ENCODE measurements at regions not wholly inside any gene's neighbourhood (a gene's known extent, or its start where the extent isn't known, plus 50 kb on each side); places are given as distances from the start of the nearest gene placed in this dataset.

- no peaks in the 10 kb centered on the region for H3K9me3 ChIP-seq (ENCODE audit: low read depth, low read length, poor library complexity, severe bottlenecking)
Observed at GRCh38 chr12:82055391-82055790, 296.2 kb upstream of the PPFIA2 start.

GRCh38 chr12:82054566-82054965 lies 295.4 kb upstream of the PPFIA2 start:
- H3K36me3 ChIP-seq (ENCODE audit: insufficient read depth, low read length, poor library complexity, severe bottlenecking), result no peaks in the 10 kb centered on the region
- no peaks in the 10 kb centered on the region for H3K27me3 ChIP-seq (replicated peaks; ENCODE audit: insufficient read depth, low read depth, low read length, poor library complexity)
- TF ChIP-seq CTCF (conservative IDR thresholded peaks at IDR 0.05; ENCODE audit: low read depth, low read length), result no peak
- TF ChIP-seq EZH2 (IDR thresholded peaks at IDR 0.05; ENCODE audit: borderline replicate concordance, low read depth, low read length, poor library complexity, severe bottlenecking), result no peak
- CTCF ChIA-PET, result no interaction called here
- H3K4me3 ChIP-seq (ENCODE audit: low read depth, low read length, poor library complexity, severe bottlenecking), result no peak overlapping the region
- no TSS peak for BruUV-seq (replicated peaks)
- no peaks in the 10 kb centered on the region for H3K4me1 ChIP-seq (ENCODE audit: insufficient read depth, low read length, poor library complexity, severe bottlenecking)
- intact Hi-C loops (cut with micrococcal nuclease; ENCODE audit: unreplicated experiment), result no loop called here
- POLR2A ChIA-PET (ENCODE audit: low non-redundant PET), result no interaction called here
- no peak for DNase-seq (ENCODE audit: low spot score)
- H3K9me3 ChIP-seq (ENCODE audit: low read depth, low read length, poor library complexity, severe bottlenecking), result no peaks in the 10 kb centered on the region
- H3K27ac ChIP-seq (ENCODE audit: low read depth, low read length, poor library complexity, severe bottlenecking), result no peak overlapping the region

More at GRCh38 chr12:82055391-82055790, 296.2 kb upstream of the PPFIA2 start:
- Histone ChIP-seq H3K4me3 (ENCODE audit: low read depth, low read length, poor library complexity, severe bottlenecking) (no peak overlapping the region), H3K27ac (ENCODE audit: low read depth, low read length, poor library complexity, severe bottlenecking) (no peak overlapping the region), H3K4me1 (ENCODE audit: insufficient read depth, low read length, poor library complexity, severe bottlenecking) (no peaks in the 10 kb centered on the region), H3K36me3 (ENCODE audit: insufficient read depth, low read length, poor library complexity, severe bottlenecking) (no peaks in the 10 kb centered on the region), H3K27me3 (replicated peaks; ENCODE audit: insufficient read depth, low read depth, low read length, poor library complexity) (no peaks in the 10 kb centered on the region)
- intact Hi-C loops (cut with micrococcal nuclease; ENCODE audit: unreplicated experiment), result no loop called here
- TF ChIP-seq CTCF (conservative IDR thresholded peaks at IDR 0.05; ENCODE audit: low read depth, low read length), result no peak
- TF ChIP-seq EZH2 (IDR thresholded peaks at IDR 0.05; ENCODE audit: borderline replicate concordance, low read depth, low read length, poor library complexity, severe bottlenecking), result no peak
- no TSS peak for BruUV-seq (replicated peaks)
- POLR2A ChIA-PET (ENCODE audit: low non-redundant PET), result no interaction called here
- CTCF ChIA-PET, result no interaction called here
- no peak for DNase-seq (ENCODE audit: low spot score)

- ChIA-PET CTCF (no interaction called here), POLR2A (ENCODE audit: low non-redundant PET) (no interaction called here)
- Histone ChIP-seq H3K36me3 (ENCODE audit: insufficient read depth, low read length, poor library complexity, severe bottlenecking) (no peaks in the 10 kb centered on the region), H3K9me3 (ENCODE audit: low read depth, low read length, poor library complexity, severe bottlenecking) (no peaks in the 10 kb centered on the region), H3K27ac (ENCODE audit: low read depth, low read length, poor library complexity, severe bottlenecking) (no peak overlapping the region), H3K4me1 (ENCODE audit: insufficient read depth, low read length, poor library complexity, severe bottlenecking) (no peaks in the 10 kb centered on the region), H3K27me3 (replicated peaks; ENCODE audit: insufficient read depth, low read depth, low read length, poor library complexity) (no peaks in the 10 kb centered on the region), H3K4me3 (ENCODE audit: low read depth, low read length, poor library complexity, severe bottlenecking) (no peak overlapping the region)
- peak; percentile 18 for DNase-seq (ENCODE audit: low spot score)
- BruUV-seq (replicated peaks), result no TSS peak
- intact Hi-C loops (cut with micrococcal nuclease; ENCODE audit: unreplicated experiment), result no loop called here
- TF ChIP-seq EZH2 (IDR thresholded peaks at IDR 0.05; ENCODE audit: borderline replicate concordance, low read depth, low read length, poor library complexity, severe bottlenecking) (no peak), CTCF (conservative IDR thresholded peaks at IDR 0.05; ENCODE audit: low read depth, low read length) (no peak)
Observed at GRCh38 chr12:82047446-82047845, 288.3 kb upstream of the PPFIA2 start.

Data from A673 (cell line).